PFSK-1 (cell line): ENCODE measurements at regions not wholly inside any gene's neighbourhood (a gene's known extent, or its start where the extent isn't known, plus 50 kb on each side); places are given as distances from the start of the nearest gene placed in this dataset.

ENCODE experiments used
- POLR2AphosphoS5 ChIP-seq: IDR thresholded peaks from 2 replicates; pipeline ENCODE4 v1.6.1; 2012; ENCODE audit warnings: low read depth, mild to moderate bottlenecking, control low read depth, low read length, moderate library complexity
- SIN3A ChIP-seq: IDR thresholded peaks from 2 replicates; pipeline ENCODE4 v1.6.1; 2012; ENCODE audit warnings: mild to moderate bottlenecking, low read length, moderate library complexity, borderline replicate concordance; ENCODE audit not compliant: insufficient read depth
- TAF1 ChIP-seq: IDR thresholded peaks from 2 replicates; pipeline ENCODE4 v1.6.1; 2012; ENCODE audit warnings: low read length, control low read depth, borderline replicate concordance; ENCODE audit not compliant: insufficient read depth

- no peak for TF ChIP-seq TAF1
- no peak for TF ChIP-seq POLR2AphosphoS5
- no peak for TF ChIP-seq SIN3A
Observed at GRCh38 chr2:81263989-81264388, 959.4 kb upstream of the LRRTM1 start.
